Fibroblast of mammary gland (primary cell): ENCODE measurements at regions not wholly inside any gene's neighbourhood (a gene's known extent, or its start where the extent isn't known, plus 50 kb on each side); places are given as distances from the start of the nearest gene placed in this dataset.
"Not testable (repeated sequence)": the region's sequence is repeated elsewhere in the genome, so short reads cannot be mapped to it uniquely, and the experiment has no call there.

Experiments
- DNase-seq: peaks from one replicate; pipeline ENCODE4 v3.0.0-alpha.2; 2010; ENCODE audit warnings: low read depth
- H3K4me3 ChIP-seq: 2 replicates; pipeline ENCODE4 v1.5.1; 2011; ENCODE audit warnings: low read depth, mild to moderate bottlenecking, low read length, moderate library complexity; ENCODE audit not compliant: control insufficient read depth
- CTCF ChIP-seq: conservative IDR thresholded peaks from 2 replicates; pipeline ENCODE4 v1.5.1; 2011; ENCODE audit warnings: low read depth, low read length, inconsistent platforms; ENCODE audit not compliant: control insufficient read depth, insufficient read depth

- no peak for TF ChIP-seq CTCF
- DNase-seq, result no peak
- no peak overlapping the region for H3K4me3 ChIP-seq
Measured at GRCh38 chrX:131394384-131394783, 105.3 kb upstream of the IGSF1 start.

GRCh38 chrX:131397891-131398290, 108.8 kb upstream of the IGSF1 start:
- no peak overlapping the region for H3K4me3 ChIP-seq
- no peak for TF ChIP-seq CTCF
- DNase-seq, result no peak

GRCh38 chrX:131399678-131400428, 110.7 kb upstream of the IGSF1 start:
- no peak overlapping the region for H3K4me3 ChIP-seq
- DNase-seq, result no peak
- no peak for TF ChIP-seq CTCF

- no peak for DNase-seq
- no peak overlapping the region for H3K4me3 ChIP-seq
- TF ChIP-seq CTCF, result no peak
Measured at GRCh38 chrX:131402124-131402811, 113.2 kb upstream of the IGSF1 start.

- DNase-seq, result no peak
- no peak overlapping the region for H3K4me3 ChIP-seq
- TF ChIP-seq CTCF, result no peak
Measured at GRCh38 chrX:131405497-131405896, 116.4 kb upstream of the IGSF1 start.

GRCh38 chrX:131424895-131425294, 119.0 kb upstream of the OR13H1 start:
- TF ChIP-seq CTCF, result no peak
- no peak overlapping the region for H3K4me3 ChIP-seq
- DNase-seq, result no peak

GRCh38 chrX:131430465-131430864, 113.4 kb upstream of the OR13H1 start:
- DNase-seq, H3K4me3 ChIP-seq: not testable (repeated sequence)
